Activated CD8-positive, alpha-beta memory T cell treated with anti-CD3 and anti-CD28 coated beads for 24 hours (primary cell): ENCODE measurements at regions not wholly inside any gene's neighbourhood (a gene's known extent, or its start where the extent isn't known, plus 50 kb on each side); places are given as distances from the start of the nearest gene placed in this dataset.

Experiments
- DNase-seq: peaks from one replicate; pipeline ENCODE4 v3.0.0-alpha.2; 2020

GRCh38 chr11:79963856-79964645, 523.2 kb upstream of the TENM4 start:
- DNase-seq, result no peak

DNA sequence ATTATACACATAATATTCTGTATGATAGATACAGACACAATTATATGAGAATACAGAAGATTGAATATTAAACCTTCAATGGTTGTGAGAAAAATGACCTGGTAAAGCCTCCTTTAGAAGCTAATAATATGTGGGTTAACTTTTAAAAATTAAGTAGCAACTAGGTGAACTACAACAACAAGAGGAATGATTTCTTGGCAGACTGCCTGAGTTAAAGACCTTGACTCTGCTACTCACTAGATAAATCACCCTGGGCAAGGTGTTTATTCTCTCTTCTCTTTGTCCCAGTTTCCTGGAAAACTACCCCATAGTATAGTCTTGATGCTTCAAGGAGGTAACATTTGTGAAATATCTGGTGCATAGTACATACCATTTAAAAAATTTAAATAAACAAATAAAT, 519.6 kb upstream of the TENM4 start:
- no peak for DNase-seq

- DNase-seq, result no peak
Observed at GRCh38 chr11:79959318-79959717, 518.5 kb upstream of the TENM4 start.

DNA sequence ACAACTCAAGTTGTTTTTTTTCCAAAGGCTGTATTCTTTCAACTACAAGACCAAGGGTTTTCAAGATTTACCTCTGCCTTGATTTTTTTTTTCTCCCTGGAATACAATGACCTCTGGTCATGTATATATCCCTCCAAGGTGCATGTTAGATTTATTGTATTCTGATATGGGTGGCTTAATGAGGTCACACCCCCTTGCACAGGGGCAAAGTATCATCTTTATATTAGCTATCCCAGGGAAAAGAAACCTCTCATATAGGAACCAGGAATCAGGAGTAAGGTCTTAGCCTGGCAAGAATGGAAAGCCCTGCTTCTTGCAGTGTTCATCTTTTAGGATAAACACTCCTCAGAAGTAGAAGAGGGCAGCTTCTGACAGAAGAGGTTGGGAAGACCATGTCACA, 516.9 kb upstream of the TENM4 start:
- DNase-seq, result no peak

DNA sequence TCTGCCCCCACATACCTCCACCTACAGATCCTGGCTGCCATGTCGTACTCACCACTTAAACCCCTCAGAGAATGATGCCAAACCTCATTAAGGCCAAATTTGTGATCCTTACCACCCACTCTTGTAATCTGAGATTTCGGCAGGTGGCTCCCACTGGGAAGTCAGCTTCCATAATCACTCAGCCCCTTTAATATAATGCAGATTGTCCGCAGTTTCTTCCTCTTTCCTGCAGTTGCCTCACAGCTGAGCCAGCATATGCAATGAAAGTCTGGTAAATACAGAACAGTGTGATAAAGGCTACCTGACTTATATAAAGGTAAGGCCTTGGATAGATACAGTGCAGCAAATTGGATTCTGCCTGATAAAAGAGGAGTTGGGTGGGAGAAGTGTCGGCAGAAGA, 515.2 kb upstream of the TENM4 start:
- DNase-seq, result no peak

GRCh38 chr11:79953629-79954028, 512.8 kb upstream of the TENM4 start:
- DNase-seq, result no peak

DNA sequence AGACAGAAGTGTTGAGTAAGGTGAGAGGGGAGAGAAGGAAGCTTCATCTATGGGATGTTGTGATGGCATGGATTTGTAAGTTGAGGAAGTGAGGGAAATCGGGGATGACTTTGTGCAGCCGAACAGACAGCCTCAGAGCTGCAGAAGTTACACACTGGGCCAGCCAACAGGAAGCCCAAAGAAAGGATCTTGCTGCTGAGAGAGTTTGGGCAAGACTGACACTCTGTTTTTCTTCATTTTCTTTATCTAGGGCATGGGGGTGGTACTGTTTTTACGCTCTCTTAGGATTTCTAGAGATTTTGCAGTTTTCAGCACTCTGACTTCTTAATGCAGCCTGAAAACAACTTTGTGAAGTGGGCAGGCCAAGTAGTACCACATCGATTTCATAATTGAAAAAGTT, 509.9 kb upstream of the TENM4 start:
- no peak for DNase-seq

DNA sequence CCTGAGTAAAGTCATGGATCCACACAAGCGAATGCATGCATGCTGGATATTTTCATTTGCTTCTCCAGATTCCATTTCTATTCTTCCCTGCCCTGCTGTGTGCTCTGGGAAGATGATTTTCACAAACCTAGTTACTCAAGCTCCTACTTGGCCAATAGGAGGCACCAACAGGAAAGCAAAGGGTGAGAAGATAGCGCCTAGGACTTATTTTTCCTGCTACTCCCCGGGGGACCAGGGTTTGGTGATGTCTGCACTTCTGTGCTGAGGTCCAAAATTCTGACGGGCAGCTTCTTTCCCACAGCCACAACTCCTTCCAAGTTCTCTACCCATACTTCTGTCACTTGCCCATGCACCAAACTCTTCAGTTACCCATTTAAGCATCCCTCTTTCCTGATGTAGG, 509.3 kb upstream of the TENM4 start:
- DNase-seq, result no peak

DNA sequence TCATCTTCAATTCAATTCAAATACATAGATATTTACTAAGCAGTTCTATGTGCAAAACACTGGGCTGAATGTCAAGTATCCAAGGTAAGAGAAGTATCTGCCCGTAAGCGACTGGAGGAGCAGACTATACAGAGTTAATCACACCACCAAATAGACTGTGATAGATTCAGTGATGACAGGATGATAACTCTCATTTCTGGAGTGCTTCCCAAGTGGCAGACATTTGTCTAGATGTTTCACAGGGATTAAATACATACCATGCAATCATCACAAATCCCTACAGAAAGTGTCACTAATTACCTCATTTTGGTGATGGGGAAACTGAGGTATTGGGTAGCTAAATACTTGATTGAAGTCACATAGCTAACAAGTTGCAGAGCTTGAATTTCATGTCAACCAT, 508.7 kb upstream of the TENM4 start:
- no peak for DNase-seq

GRCh38 chr11:79942646-79943045, 501.8 kb upstream of the TENM4 start:
- DNase-seq, result no peak

DNA sequence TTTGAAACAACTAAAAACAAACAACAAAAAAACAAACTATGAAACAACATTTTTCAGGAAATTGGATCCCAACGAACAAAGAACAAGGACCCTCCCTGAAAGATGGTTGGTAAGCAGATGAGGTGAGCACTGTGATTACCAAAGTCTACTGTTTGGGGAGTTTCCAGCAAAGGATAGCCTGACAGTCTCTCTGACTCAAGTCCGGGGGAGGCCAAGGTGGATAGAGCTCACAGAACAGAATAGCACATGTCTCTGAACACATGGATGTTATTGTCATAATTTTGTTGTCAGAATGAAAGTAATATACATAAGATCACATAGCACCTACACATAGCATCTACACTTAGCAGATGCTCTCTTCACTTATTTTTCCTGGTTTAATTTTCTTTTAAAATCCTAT, 501.3 kb upstream of the TENM4 start:
- no peak for DNase-seq

DNA sequence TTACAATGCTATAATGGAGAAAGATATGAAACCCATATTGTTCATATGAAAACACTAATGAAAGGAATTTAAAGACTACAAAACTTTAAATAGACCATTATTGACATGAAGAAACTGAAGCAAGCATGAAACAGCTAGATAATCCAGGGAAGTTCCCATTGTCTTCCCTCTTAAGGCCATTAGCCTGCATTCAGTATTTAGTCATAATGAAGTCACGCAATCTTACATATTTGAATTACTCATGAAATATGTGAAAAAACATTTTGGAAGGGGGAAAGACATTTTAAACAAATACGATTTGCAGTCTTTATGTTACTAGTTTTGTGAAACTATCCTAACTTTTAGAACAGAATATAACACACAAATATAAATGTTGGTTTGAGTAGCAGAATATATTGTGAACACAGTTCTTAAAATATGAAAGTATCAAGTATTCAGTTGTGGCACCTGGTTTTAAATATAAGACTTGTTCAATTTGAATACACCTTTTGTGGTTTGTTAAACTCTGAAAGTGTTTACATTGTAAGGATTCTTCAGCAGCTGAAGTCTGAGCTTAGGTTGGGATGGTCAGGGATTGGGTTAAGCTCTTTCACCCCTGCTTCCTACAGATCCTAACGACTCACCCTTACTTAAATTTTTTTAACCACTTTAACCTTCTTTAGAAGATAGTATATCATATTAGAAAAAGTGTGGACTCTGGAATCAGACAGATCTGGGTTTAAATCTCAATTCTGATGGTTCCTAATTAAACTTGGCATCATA, 500.3 kb upstream of the TENM4 start:
- DNase-seq, result no peak

DNA sequence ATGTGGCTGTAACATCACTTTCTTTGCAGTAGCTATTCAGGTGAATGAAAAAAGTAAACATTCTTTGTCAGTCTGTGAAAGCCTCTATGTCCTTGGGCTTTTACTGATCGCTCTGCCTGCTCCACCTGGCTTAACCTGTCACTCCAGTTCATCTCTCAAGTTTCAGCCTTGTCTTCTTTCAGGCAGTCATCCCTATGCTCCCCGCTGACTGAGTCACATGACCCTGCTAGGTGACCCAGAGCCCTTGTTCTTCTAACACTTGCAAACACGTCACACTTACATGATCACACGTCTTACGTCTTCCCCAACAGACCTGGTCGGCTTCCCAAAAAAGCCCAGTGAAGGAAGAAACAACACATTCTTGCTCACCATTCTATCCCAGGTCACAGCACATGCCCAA, 499.3 kb upstream of the TENM4 start:
- DNase-seq, result no peak

- no peak for DNase-seq
Observed at GRCh38 chr11:79939111-79939510, 498.3 kb upstream of the TENM4 start.

DNA sequence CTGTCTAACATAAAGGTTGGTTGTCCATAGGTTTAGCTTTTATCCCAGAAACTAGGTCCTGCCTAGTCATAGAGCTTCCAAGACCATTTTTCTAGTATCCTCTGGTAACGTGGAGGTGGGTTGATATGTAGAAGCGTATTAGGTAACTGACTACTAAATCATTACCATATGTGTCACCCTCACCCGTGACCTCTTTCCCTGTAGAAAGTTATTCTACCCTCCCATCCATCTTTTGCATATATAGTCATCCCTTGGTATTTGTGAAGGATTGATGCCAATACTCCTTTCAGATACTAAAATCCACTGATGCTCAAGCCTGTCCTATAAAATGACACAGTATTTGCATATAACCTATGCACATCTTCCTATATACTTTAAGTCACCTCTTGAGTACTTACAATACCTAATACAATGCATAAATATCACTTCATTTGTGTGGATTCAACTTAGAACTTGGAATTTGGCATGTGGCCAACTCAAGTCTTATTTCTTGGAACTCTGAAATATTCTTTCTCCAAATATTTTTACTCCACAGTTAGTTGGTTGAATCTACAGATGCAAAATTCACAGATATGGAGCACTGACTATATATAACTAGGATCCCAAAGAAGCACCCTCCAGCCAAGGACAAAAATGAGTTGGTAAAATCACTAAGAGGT, 497.0 kb upstream of the TENM4 start:
- no peak for DNase-seq

GRCh38 chr11:79932612-79933011, 491.8 kb upstream of the TENM4 start:
- no peak for DNase-seq

DNA sequence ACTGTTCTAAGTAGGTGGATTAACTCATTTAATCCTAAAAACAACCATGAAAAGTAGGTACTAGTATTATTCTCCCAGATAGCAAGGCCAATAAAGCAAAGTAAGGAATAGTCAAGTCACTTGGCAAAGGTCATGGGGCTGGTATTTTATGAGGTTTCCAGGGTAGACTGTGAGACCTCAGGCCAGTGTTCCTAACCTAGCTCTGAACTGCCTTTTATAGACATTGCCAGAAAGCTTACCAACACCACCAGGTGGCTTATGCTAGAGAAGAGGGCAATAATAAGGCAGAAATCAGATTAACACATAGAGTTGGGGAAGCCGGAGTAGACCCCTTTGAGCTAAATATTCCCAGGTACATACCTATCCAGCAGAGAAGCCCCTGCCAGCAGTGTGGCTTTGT, 490.9 kb upstream of the TENM4 start:
- DNase-seq, result no peak

DNA sequence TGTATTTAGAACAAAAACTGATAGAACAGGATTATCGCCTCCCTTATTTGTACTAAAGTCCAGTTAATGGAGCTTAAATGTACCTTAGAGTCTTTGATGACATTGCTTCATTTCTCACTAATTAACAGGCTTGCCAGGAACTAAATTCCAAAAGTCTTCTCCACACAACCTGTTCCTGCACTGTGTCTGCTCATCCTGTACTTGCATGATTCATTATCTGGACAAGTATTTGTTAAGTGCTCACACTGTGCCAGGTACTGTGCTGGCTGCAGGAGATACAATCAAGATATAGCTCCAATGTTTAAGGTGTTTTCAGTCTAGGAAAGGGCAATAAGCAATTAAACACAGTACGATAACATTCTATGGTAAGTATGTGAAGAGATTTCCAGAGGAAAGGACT, 485.9 kb upstream of the TENM4 start:
- no peak for DNase-seq

DNA sequence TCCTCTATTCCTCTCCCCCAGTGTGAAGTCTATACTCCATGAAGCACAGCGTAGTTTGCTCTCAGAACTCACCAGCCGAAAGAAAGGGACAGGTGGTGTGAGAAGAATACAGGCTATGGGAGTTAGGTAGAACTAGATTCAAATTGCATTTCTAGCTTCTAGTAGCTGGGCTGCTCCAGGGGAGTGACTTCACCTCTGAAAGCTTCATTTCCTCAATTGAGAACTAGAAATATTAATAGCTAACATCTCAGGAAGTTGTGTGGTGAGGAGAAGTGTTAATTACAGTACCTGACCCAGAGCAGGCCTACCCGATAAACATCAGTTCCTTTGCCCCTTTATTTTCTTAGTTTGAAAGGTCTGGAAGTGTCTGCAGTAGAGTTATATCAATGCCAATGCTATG, 484.7 kb upstream of the TENM4 start:
- no peak for DNase-seq

DNA sequence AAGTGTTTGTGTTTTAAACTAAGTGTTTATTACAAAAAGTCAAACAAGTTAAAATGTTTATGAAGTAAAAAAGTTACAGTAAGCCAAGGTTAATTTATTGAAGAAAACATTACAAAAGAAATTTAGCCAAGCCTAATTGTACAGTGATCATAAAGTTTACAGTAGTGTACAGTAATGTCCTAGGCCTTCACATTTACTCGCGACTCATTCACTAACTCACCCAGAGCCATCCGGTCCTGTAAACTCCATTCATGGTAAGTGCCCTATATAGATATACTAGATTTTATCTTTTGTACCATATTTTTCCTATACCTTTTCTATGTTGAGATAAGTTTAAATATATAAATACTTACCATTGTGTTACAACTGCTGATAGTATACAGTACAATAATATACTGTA, 481.8 kb upstream of the TENM4 start:
- no peak for DNase-seq

DNA sequence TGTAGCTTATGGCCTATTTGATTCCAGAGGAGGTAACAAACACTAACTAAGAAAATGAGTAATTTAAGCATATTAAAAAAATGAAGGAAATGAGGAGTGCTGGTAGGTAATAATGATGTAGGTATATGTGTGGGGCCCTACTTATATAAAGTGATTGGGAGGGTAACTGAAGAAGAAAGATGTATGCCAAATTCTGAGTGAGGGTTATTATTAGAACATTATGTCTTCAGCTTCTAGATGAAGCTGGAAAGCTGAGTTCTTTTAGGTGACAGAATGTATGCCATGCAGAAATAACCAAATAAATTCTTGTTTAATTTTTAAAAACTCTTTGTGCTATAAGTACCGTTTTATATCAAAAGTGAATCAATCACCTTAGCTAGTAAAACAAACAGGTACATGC, 479.6 kb upstream of the TENM4 start:
- no peak for DNase-seq

GRCh38 chr11:79919350-79919749, 478.5 kb upstream of the TENM4 start:
- DNase-seq, result no peak

DNA sequence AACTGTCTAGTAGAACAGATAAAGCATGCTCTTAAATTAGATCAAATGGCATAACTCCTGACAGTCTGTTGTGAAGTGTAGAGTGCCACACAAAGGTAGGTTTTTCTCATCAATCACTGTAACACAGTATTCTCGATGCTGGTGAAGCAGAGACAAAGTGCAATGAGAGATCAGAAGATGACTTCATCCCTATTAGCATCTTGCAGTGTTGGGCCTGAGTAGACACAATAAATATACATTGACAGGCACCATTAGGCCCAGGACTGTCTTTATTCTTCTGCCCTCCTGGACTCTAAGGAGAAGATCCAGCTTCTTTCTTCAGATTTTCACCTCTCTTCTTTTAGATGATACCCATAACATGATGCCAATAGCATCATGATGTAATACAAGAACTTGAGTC, 478.0 kb upstream of the TENM4 start:
- DNase-seq, result no peak

DNA sequence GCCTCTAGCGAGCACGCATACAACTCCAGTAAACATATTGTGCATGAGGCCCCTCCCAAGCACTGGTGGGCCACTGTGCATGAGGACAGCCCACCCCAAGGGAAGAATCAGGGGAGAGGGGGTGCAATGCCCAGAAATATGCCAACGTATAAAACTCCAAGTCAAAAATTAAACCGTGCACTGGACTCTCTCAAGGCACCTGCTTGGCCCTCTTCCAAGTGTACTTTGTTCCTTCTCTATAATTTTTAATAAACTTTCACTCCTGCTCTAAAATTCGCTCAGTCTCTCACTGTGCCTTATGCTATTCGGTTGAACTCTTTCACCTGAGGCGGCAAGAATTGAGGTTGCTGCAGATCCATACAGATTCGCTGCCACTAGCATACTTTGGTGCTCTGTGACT, 465.3 kb upstream of the TENM4 start:
- DNase-seq, result no peak
